ENCODE measurements at regions not wholly inside any gene's neighbourhood (a gene's known extent, or its start where the extent isn't known, plus 50 kb on each side); places are given as distances from the start of the nearest gene placed in this dataset.

- TF ChIP-seq, protein P1, sequence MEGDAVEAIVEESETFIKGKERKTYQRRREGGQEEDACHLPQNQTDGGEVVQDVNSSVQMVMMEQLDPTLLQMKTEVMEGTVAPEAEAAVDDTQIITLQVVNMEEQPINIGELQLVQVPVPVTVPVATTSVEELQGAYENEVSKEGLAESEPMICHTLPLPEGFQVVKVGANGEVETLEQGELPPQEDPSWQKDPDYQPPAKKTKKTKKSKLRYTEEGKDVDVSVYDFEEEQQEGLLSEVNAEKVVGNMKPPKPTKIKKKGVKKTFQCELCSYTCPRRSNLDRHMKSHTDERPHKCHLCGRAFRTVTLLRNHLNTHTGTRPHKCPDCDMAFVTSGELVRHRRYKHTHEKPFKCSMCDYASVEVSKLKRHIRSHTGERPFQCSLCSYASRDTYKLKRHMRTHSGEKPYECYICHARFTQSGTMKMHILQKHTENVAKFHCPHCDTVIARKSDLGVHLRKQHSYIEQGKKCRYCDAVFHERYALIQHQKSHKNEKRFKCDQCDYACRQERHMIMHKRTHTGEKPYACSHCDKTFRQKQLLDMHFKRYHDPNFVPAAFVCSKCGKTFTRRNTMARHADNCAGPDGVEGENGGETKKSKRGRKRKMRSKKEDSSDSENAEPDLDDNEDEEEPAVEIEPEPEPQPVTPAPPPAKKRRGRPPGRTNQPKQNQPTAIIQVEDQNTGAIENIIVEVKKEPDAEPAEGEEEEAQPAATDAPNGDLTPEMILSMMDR (IDR thresholded peaks at IDR 0.05; ENCODE audit: low read length), result no peak
- no peak for TF ChIP-seq EZH2phosphoT487 (IDR thresholded peaks at IDR 0.05; ENCODE audit: low read length)
- TF ChIP-seq EZH2 (optimal IDR thresholded peaks at IDR 0.05; ENCODE audit: low read depth, low read length), result no peak
These were observed 326.3 kb downstream of the MAF start for GRCh38 chr16:79274264-79274663.

Measured in MM.1S (cell line).